Hindlimb muscle (tissue), 1 donor: ENCODE measurements at regions not wholly inside any gene's neighbourhood (a gene's known extent, or its start where the extent isn't known, plus 50 kb on each side); places are given as distances from the start of the nearest gene placed in this dataset.
"Not testable (repeated sequence)": the region's sequence is repeated elsewhere in the genome, so short reads cannot be mapped to it uniquely, and the experiment has no call there.

Experiments
- DNase-seq: peaks from one replicate; pipeline ENCODE4 v3.0.0-alpha.2; 2013

- no peak for DNase-seq
Observed at GRCh38 chr4:117577686-117578311, 456.5 kb upstream of the NDST3 start.

DNA sequence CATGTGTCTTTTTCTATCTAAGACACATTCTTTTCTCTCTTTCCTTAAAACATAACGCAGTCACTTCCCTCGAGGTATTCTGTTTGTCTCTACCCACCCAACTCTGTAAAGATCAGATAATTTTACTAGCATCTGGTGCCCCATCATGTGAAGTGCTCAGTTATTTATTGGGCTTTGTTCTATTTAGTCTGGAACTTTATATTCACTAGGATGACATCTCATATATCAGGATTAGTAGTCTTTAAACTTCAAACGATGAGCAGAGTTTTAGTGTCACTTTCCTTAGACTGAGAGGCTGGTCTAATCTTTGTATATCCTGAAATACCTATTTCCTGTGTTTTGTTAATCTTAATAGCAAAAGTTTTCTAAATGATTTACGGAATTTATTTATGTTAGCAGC is 445.5 kb upstream of the NDST3 start:
- no peak for DNase-seq

GRCh38 chr4:117596917-117597480 is 437.3 kb upstream of the NDST3 start:
- no peak for DNase-seq

DNA sequence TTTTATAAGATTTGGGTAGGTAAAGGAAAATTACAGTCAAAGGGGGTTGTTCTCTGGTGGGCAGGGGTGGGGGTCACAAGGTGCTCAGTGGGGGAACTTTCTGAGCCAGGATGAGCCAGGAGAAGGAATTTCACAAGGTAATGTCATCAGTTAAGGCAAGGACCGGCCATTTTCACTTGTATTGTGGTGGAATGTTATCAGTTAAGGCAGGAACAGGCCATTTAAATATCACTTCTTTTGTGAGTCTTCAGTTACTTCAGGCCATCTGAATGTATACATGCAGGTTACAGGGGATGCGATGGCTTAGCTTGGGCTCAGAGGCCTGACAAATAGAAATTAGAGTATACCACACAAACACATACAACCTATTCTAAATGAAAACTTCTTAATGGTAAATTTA is 434.9 kb upstream of the NDST3 start:
- DNase-seq = not testable (repeated sequence)

- not testable (repeated sequence) for DNase-seq
Observed at GRCh38 chr4:117600936-117601335, 433.4 kb upstream of the NDST3 start.

DNA sequence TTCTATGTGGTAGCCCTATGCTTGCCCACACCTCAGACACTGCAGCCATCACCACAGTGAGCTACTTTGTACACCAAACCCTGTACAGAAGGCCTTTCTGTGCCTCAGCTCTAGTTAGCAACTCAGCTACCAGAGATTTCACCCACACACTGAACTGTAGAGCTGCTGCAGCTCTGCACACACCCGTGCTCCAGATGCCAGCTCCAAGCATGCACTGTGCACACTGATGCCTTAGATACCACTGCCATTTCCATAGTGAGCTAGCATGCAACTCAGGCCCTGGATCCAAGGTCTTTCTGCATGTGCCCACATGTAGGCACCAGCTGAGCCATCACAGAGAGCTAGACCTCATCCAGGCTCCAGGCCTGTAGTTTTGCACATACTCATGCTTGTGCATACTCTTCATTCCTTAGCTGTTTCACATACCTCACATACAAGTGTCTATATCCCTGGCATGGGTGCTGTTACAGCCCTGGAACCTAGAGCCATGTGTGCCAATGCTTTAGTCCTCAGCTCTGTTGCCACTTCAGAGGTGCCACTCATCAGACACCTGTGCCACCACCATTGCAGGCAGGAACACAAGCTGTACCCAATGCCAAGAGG is 423.5 kb upstream of the NDST3 start:
- DNase-seq = no peak

- no peak for DNase-seq
Observed at GRCh38 chr4:117621673-117622072, 412.6 kb upstream of the NDST3 start.

- no peak for DNase-seq
Observed at GRCh38 chr4:117623326-117623725, 411.0 kb upstream of the NDST3 start.

DNA sequence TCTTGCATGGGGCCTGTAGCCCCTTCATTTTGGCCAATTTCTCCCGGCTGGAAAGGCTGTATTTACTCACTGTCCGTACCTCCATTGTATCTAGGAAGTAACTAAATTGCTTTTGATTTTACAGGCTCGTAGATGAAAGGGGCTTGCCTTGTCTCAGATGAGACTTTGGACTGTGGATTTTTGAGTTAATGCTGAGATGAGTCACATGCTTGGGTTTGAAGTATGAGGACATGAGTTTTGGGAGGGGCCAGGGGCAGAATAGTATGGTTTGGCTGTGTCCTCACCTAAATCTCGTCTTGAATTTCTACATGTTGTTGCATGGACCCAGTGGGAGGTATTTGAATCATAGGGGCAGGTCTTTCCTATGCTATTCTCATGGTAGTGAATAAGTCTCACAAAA is 407.6 kb upstream of the NDST3 start:
- no peak for DNase-seq

- DNase-seq = no peak
Observed at GRCh38 chr4:117634716-117635115, 399.6 kb upstream of the NDST3 start.

DNA sequence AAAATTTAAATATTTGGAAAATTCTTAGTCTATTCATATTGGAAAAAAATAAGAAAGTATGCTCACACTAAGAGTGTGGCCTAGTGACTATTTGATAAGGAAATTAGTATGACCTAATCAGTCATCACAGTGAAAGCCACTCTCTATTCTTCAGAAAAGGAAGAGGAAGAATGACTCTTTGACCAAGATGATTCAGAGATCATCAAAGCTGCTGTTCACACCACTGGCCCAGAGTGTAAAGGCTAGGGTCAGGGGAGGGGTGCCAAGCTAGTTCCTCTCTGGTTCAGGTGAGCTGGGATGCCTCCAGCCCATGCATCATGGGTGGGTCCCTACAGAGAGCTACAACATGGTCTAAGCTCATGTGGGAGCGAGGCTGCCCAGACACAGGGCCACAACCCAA is 396.9 kb upstream of the NDST3 start:
- DNase-seq = no peak

DNA sequence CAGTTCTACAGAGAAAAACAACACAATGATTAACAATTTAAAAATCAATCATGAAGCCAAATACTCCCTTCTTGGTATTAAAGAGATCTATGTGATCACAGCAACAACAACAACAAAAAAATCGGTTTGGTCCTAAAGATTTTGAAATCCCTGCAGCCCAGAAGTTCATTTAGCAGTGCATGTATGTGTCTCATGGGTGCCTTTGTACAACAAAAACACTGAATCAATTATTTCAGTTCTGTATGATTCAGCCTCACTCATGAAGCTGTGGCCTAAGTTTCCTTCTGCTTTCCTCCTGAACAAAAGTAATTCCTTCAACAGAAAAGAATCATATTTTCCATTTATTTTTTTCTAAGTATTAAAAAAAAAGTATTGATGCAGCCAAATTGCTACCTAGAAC is 393.4 kb upstream of the NDST3 start:
- DNase-seq = no peak

- DNase-seq = no peak
Observed at GRCh38 chr4:117641519-117641918, 392.8 kb upstream of the NDST3 start.

DNA sequence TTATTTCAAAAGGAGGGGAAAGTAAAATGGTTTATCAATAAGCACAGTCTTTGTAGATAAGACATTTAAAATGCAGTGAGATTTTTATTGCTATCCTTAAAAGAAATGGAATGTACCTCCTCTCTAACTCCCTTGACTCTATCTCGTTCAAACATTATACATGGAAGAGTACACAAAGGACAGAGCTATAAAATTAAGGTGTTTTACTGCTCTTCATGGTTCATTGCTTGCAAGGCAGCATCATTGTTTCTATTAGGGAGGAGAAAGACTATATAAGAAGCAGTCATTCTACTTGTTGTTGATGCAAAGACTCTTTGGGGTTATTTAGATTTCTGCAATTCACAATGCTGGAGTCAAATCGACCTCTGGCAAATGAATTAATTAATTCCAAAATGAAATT is 380.2 kb upstream of the NDST3 start:
- no peak for DNase-seq

GRCh38 chr4:117660668-117661067 is 373.6 kb upstream of the NDST3 start:
- DNase-seq = no peak

DNA sequence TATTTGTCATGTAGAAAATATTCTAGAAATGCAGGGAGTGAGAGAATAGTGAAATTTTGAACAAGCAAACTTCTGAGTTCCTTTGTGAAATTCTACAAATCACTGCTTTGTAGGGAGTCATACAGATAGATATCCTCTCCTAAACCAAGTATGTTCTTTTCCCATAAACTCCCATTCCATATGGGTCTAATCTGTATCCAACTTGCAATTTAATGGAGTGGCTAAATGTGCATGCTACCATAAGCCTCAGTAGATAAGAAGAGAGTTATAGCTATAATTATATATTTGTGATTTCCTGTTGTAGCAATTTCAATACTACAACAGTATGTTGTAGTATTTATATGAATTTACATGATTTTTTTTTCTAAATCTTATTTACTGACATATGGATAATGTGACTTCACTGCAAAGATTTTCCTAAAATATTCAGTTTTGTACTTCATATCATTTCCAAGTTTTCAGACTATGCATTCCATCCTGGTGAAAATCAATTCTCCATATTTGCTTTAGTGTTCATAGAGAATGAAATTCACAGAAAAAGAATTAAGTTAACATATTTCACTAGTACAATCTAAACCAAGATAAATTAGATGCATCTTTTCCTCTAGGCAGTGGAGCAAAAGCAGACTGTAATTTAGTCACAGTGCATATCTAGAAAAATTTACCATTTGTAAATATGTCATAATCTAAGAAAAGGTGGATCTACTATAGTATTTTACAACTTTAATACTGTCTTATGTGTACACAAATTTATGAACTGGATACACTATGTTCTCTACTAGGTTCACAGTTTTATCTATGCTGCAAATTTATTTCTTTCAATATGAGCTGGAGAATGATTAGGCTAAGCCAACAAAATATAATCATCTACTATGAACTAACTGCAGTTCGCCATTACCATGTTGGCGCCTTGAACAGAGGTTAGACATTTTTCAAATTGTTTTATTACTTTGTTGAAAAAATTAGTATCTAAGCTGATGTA is 372.9 kb upstream of the NDST3 start:
- DNase-seq = no peak

GRCh38 chr4:117664706-117665444 is 369.4 kb upstream of the NDST3 start:
- no peak for DNase-seq

- DNase-seq = no peak
Observed at GRCh38 chr4:117676153-117676552, 358.1 kb upstream of the NDST3 start.

DNA sequence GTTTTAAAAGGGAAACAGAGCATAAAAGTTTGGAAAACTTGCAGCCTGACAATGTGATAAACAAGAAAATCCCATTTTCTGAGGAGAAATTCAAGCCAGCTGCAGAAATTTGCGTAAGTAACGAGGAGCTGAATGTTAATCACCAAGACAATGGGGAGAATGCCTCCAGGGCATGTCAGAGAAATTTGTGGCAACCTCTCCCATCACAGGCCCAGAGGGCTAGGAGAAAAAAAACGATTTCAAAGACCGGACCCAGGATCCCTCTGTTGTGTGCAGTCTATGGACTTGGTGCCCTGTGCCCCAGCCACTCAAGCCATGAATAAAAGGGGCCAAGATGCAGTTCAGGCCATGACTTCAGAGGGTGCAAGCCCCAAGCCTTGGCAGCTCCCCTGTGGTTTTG is 355.4 kb upstream of the NDST3 start:
- DNase-seq = no peak

- DNase-seq = no peak
Observed at GRCh38 chr4:117691572-117692351, 342.5 kb upstream of the NDST3 start.

GRCh38 chr4:117692538-117692937 is 341.7 kb upstream of the NDST3 start:
- DNase-seq = no peak

- DNase-seq = no peak
Observed at GRCh38 chr4:117699595-117699994, 334.7 kb upstream of the NDST3 start.
